Heart left ventricle (tissue), 16 donors: ENCODE measurements at regions not wholly inside any gene's neighbourhood (a gene's known extent, or its start where the extent isn't known, plus 50 kb on each side); places are given as distances from the start of the nearest gene placed in this dataset.

ENCODE experiments used
- ATAC-seq, 4 donors: fragments of 200-7000 bp; cut with Tn5 transposase; one replicate each; pipeline ENCODE4 v1.9.1; 2020 to 2022; ENCODE audit warnings: moderate library complexity in 4 of 4, mild to moderate bottlenecking in 3 of 4, moderate number of reproducible peaks in 1 of 4
- DNase-seq, 5 donors: peaks; one replicate each; pipeline ENCODE4 v3.0.0-alpha.2; 2020
- H3K27ac ChIP-seq, 12 donors: fragments of 200-600 bp; sonication (generic) in 4 of 12; one replicate each; pipeline versions ENCODE4 v1.5.0 to v1.8.0; 2016 to 2022; ENCODE audit warnings: mild to moderate bottlenecking in 2 of 12
- H3K27me3 ChIP-seq, 9 donors: fragments of 200-600 bp; sonication (generic) in 2 of 9; one replicate each; pipeline versions ENCODE4 v1.5.1 to v1.8.0; 2016 to 2022; ENCODE audit warnings: mild to moderate bottlenecking in 3 of 9
- H3K36me3 ChIP-seq, 9 donors: fragments of 200-600 bp; sonication (generic) in 2 of 9; one replicate each; pipeline versions ENCODE4 v1.5.0 to v1.8.0; 2018 to 2022; ENCODE audit warnings: mild to moderate bottlenecking in 2 of 9
- H3K4me1 ChIP-seq, 12 donors: fragments of 200-600 bp; sonication (generic) in 4 of 12; one replicate each; pipeline versions ENCODE4 v1.5.0 to v1.8.0; 2016 to 2022; ENCODE audit warnings: mild to moderate bottlenecking in 3 of 12
- H3K4me3 ChIP-seq, 12 donors: fragments of 200-600 bp; sonication (generic) in 4 of 12; one replicate each; pipeline versions ENCODE4 v1.5.0 to v1.8.0; 2017 to 2022; ENCODE audit warnings: mild to moderate bottlenecking in 9 of 12, moderate library complexity in 4 of 12
- H3K9me3 ChIP-seq, 12 donors: fragments of 200-600 bp; sonication (generic) in 4 of 12; one replicate each; pipeline versions ENCODE4 v1.5.0 to v1.8.0; 2016 to 2022; ENCODE audit warnings: mild to moderate bottlenecking in 1 of 12
- CTCF ChIP-seq, 12 donors: fragments of 200-600 bp; sonication (generic) in 4 of 12; IDR thresholded peaks; one replicate each; pipeline versions ENCODE4 v1.5.0 to v1.8.0; 2018 to 2022; ENCODE audit warnings: antibody characterized with exemption in 12 of 12, mild to moderate bottlenecking in 5 of 12
- POLR2A ChIP-seq, 2 donors: fragments of 450-650 bp; IDR thresholded peaks; one replicate each; pipeline ENCODE4 v1.6.1; 2017; ENCODE audit warnings: antibody characterized with exemption in 2 of 2, mild to moderate bottlenecking in 2 of 2, moderate library complexity in 2 of 2
- WGBS, 4 donors: extraction: QIAGEN DNeasy Blood & Tissue Kit in 2 of 4; methylation state at CpG; one replicate each; pipeline versions ENCODE4 v1.1.5 to v1.1.7; 2013 to 2018; 5-methylcytosine and 5-hydroxymethylcytosine counted together
- intact Hi-C, 10 donors: fragments of 100-400 bp; cut with DNase I; formaldehyde crosslinking; loops; one replicate each; pipeline versions ENCODE4 v1.11.1 to v1.14.2; 2022
- donor health status: ischemic (EF 13 %, LVEDD 7.1; RV severe dilation, severe dysfunction).
- donor health status: healthy with polysubstance abuse.
- donor health status: DM: no; HTN: yes; CAD: no.
- donor health status: DM: no; HTN: no; CAD: no.
- donor health status: ischemic (EF 25% LVEDD 6.9; RV normal size, moderate dysfunction).
- donor health status: ischemic (EF 25% LVEDD 5.7; RV mildly dilated, moderate dysfunction).
- donor health status: healthy.
- donor health status: DM: yes; HTN: yes; CAD: no.
- donor health status: ischemic (EF 35%, LVEDD 5.7; RV mildly dilated, moderate dysfunction).
- donor health status: nonischemic (EF 11% LVEDD 7.7; RV severe dilation, severe dysfunction).
- donor health status: DM: yes; HTN: yes; CAD: no.
- donor health status: PGD.
- donor health status: ischemic (EF 29% LVEDD 5.4; RV normal size, mild dysfunction).
- donor health status: nonischemic (EF 23%, LVEDD 6.1; RV moderate dilation, normal function).

GRCh38 chr9:85228111-85228855 is 513.5 kb downstream of the AGTPBP1 start:
- intact Hi-C loops: no loop called here
- Histone ChIP-seq H3K4me3 (no peak overlapping the region), H3K4me1 (peaks cover 0 to 9% (median 0%) of the 10 kb centered on the region in 12 donors), H3K9me3 (no peaks in the 10 kb centered on the region), H3K27me3 (no peaks in the 10 kb centered on the region), H3K27ac (peak overlapping the region in 3 of 12 donors; percentile 2 to 34 (median 13)), H3K36me3 (no peaks in the 10 kb centered on the region)
- DNase-seq (no peak), ATAC-seq (no peak)
- WGBS, 4 donors: 60 to 72% (median 64%) methylated on average over 9 of the region's 9 CpGs
- TF ChIP-seq CTCF (IDR thresholded peaks at IDR 0.05) (no peak), POLR2A (IDR thresholded peaks at IDR 0.05) (no peak)

GRCh38 chr9:85225180-85225579 is 516.6 kb downstream of the AGTPBP1 start:
- no peak overlapping the region for H3K27ac ChIP-seq
- no peaks in the 10 kb centered on the region for H3K36me3 ChIP-seq
- 85 to 95% (median 90%) methylated on average over 2 of the region's 2 CpGs for WGBS, 4 donors
- TF ChIP-seq CTCF (IDR thresholded peaks at IDR 0.05) (no peak), POLR2A (IDR thresholded peaks at IDR 0.05) (no peak)
- DNase-seq (no peak), ATAC-seq (no peak)
- H3K27me3 ChIP-seq: no peaks in the 10 kb centered on the region
- intact Hi-C loops: no loop called here
- peaks cover 0 to 9% (median 0%) of the 10 kb centered on the region in 12 donors for H3K4me1 ChIP-seq
- no peak overlapping the region for H3K4me3 ChIP-seq
- H3K9me3 ChIP-seq: no peaks in the 10 kb centered on the region

GRCh38 chr9:85224729-85225128 is 517.0 kb downstream of the AGTPBP1 start:
- intact Hi-C loops: no loop called here
- no peaks in the 10 kb centered on the region for H3K27me3 ChIP-seq
- TF ChIP-seq CTCF (IDR thresholded peaks at IDR 0.05): no peak
- TF ChIP-seq POLR2A (IDR thresholded peaks at IDR 0.05): no peak
- no peaks in the 10 kb centered on the region for H3K36me3 ChIP-seq
- DNase-seq: no peak
- H3K9me3 ChIP-seq: no peaks in the 10 kb centered on the region
- WGBS, 4 donors: 83 to 90% (median 89%) methylated on average over 4 of the region's 4 CpGs
- no peak overlapping the region for H3K4me3 ChIP-seq
- ATAC-seq: no peak
- H3K4me1 ChIP-seq: peaks cover 0 to 9% (median 0%) of the 10 kb centered on the region in 12 donors
- H3K27ac ChIP-seq: no peak overlapping the region

- no peaks in the 10 kb centered on the region for H3K36me3 ChIP-seq
- peaks cover 0 to 9% (median 0%) of the 10 kb centered on the region in 12 donors for H3K4me1 ChIP-seq
- no peak overlapping the region for H3K27ac ChIP-seq
- no peaks in the 10 kb centered on the region for H3K27me3 ChIP-seq
- ATAC-seq: no peak
- no peak for TF ChIP-seq CTCF (IDR thresholded peaks at IDR 0.05)
- no peak for TF ChIP-seq POLR2A (IDR thresholded peaks at IDR 0.05)
- 88 to 93% (median 90%) methylated on average over 2 of the region's 2 CpGs for WGBS, 4 donors
- H3K4me3 ChIP-seq: no peak overlapping the region
- DNase-seq: no peak
- intact Hi-C loops: no loop called here
- H3K9me3 ChIP-seq: no peaks in the 10 kb centered on the region
Measured at GRCh38 chr9:85224301-85224700, 517.5 kb downstream of the AGTPBP1 start.
